KOPT-K1 (cell line): ENCODE measurements at regions not wholly inside any gene's neighbourhood (a gene's known extent, or its start where the extent isn't known, plus 50 kb on each side); places are given as distances from the start of the nearest gene placed in this dataset.

Source experiments
- H3K27ac ChIP-seq: fragments of 200-600 bp; sonication (generic); 2 replicates; pipeline ENCODE4 v1.5.1; 2016; ENCODE audit warnings: antibody characterized with exemption, mild to moderate bottlenecking, low read depth, low read length; ENCODE audit not compliant: poor library complexity, severe bottlenecking
- H3K36me3 ChIP-seq: fragments of 200-600 bp; sonication (generic); 2 replicates; pipeline ENCODE4 v1.5.1; 2017; ENCODE audit warnings: antibody characterized with exemption, mild to moderate bottlenecking, low read length, moderate library complexity; ENCODE audit not compliant: insufficient read depth
- H3K9me3 ChIP-seq: fragments of 200-600 bp; sonication (generic); 2 replicates; pipeline ENCODE4 v1.5.1; 2017; ENCODE audit warnings: antibody characterized with exemption, low read length, mild to moderate bottlenecking; ENCODE audit not compliant: insufficient read depth, poor library complexity, severe bottlenecking

DNA sequence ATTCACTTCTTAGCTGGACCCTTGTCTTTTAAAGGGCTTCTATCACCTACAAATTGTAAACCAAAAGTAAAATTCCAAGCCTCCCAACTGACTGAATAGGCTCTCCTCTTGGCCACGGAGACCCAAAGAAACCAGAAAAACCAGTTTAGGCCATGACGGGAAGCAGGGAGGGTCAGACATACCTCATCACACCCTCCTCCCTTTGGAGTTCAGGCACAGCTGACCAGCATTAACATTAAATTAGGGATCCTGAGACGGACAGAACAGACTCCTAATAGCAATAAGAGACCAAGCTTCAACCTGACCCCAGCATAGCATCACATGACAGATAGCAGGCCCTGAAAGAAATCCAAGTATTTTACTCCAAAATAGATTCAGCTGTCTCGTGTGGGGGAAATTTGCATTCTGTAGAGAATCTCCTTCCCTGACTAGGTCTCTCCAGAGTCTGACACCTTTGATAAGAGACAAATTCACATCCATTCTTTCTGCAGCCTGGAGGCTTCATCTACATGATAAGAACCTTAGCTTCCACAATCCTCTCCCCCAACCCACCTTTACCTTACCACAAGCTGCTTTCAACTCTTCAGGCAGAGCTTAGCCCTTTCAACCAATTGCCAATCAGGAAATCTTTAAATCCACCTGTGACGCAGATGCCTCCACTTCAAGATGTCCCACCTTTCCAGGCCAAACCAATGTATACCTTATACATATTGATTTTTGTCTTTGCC is 177.1 kb upstream of the RAB4A start:
- Histone ChIP-seq H3K36me3 (no peaks in the 10 kb centered on the region), H3K9me3 (no peaks in the 10 kb centered on the region), H3K27ac (no peak overlapping the region)

DNA sequence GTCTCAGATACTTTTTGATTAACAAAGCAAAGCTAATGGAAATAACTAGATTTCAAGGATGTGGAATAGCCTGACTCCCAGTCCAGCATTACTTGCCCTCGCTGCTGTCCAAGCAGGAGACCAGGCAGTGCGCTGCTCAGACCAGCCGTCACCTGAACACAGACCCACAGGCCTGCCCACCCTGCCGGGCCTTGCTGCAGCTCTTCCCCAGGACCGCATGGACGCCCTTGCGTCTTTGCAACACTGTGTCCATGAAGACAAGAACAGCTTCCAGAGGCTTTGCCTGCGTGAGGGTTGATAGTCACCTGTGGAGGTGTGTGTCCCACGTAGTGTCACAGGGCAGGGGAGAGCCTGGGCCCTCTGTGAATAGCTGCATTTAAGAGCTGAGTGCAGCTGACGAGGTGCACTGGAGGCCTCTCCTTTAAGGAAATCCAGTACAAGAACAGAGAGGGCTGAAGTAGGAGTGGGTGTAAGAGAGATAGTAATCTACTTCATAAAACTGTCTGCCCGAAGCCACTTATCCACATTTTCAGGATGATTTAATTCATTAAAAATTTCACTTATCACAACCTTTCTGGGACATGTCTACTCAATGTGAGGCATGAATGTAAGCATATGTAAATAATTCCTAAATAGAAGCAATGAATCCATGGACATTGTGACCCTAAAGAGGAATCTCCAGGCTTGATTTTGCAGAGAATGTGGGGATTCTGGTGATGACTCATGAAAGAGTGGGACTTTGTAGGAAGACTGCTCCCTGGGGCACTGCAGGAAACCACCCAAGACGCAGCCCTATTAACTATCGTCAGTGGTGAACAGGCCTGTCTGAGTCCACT is 176.2 kb upstream of the RAB4A start:
- no peaks in the 10 kb centered on the region for H3K36me3 ChIP-seq
- H3K9me3 ChIP-seq = no peaks in the 10 kb centered on the region
- no peak overlapping the region for H3K27ac ChIP-seq

DNA sequence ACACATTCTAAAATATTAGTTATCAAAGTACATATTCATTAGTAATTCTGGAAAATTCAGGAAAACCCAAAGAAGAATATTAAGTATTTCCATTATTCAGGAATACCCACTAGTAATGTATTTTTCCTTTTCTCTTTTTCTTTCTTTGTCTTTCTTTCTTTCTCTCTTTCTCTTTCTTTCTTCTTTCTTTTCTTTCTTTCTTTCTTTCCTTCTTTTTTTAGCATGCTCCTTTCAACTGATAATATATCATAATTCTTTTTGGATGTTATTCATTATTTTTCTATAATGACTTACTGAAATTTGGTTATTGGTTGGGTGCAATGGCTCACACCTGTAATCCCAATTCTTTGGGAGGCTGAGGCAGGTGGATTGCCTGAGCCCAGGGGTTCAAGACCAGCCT is 175.6 kb upstream of the RAB4A start:
- no peak overlapping the region for H3K27ac ChIP-seq
- no peaks in the 10 kb centered on the region for H3K9me3 ChIP-seq
- no peaks in the 10 kb centered on the region for H3K36me3 ChIP-seq

DNA sequence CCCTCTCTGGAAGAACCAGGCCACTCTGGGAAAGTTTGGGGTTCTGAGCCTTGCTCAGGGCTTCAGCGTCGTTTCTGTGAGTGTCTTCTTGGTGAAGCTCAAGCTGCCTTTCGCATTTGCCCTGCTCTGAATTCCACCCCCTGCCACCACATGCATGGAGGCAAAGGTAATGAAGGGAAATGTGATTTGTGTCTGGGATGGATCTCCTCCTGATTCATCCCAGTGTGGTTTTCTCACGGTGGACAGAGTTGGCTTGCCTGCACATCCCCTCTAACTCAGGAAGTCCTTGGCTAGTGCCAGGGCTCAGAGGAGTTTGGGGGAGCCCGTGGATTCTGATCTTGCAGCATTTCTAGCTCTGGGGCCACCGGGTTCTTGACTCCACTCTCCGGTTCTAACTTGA is 173.6 kb upstream of the RAB4A start:
- Histone ChIP-seq H3K27ac (no peak overlapping the region), H3K36me3 (no peaks in the 10 kb centered on the region), H3K9me3 (no peaks in the 10 kb centered on the region)

DNA sequence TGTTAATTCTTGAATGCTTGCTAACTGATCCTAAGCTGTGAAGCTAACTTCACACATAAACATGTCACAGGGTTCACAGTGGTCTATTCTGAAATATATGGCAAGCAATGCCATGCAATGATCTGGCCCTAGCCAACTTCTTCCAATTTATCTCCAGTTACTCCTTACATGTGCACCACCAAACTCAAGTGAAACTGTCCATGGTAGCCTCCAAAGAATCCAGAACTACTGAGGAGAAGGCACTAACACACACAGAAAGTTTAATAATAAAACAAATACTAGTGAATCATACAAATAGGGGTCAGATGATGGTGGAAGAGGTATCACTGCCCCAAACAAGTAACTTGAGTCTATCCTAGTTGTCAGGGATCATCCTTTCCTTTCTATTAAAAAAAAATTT is 172.6 kb upstream of the RAB4A start:
- Histone ChIP-seq H3K9me3 (no peaks in the 10 kb centered on the region), H3K27ac (no peak overlapping the region), H3K36me3 (no peaks in the 10 kb centered on the region)

DNA sequence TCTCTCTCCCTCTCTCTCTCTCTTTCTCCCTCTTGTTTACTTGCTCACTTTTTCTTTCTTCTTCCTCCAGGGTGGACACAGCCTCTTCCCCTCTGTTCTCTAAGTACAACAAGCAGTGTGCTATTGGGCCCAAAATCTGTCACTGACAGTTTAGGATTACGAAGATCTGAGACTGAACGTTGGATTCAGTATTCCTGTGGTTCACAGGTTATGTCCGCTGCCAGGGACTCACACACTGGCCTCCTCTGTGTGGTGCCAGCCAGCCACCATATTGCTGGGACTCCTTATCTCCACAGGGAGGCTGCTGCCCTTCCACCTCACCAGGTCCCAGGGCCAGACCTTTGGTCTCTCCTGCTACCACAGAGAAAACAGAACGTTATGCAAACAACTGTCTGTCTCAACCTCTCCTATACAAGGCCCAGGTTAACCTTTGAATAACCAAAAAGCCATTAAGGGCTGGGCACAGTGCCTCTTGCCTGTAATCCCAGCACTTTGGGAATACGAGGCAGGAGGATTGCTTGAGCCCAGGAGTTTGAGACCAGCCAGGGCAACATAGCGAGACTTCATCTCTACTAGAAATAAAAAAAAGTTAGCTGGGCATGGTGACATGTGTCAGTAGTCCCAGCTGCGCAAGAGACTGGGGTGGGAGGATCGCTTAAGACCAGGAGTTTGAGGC is 171.9 kb upstream of the RAB4A start:
- Histone ChIP-seq H3K27ac (no peak overlapping the region), H3K9me3 (no peaks in the 10 kb centered on the region), H3K36me3 (no peaks in the 10 kb centered on the region)

DNA sequence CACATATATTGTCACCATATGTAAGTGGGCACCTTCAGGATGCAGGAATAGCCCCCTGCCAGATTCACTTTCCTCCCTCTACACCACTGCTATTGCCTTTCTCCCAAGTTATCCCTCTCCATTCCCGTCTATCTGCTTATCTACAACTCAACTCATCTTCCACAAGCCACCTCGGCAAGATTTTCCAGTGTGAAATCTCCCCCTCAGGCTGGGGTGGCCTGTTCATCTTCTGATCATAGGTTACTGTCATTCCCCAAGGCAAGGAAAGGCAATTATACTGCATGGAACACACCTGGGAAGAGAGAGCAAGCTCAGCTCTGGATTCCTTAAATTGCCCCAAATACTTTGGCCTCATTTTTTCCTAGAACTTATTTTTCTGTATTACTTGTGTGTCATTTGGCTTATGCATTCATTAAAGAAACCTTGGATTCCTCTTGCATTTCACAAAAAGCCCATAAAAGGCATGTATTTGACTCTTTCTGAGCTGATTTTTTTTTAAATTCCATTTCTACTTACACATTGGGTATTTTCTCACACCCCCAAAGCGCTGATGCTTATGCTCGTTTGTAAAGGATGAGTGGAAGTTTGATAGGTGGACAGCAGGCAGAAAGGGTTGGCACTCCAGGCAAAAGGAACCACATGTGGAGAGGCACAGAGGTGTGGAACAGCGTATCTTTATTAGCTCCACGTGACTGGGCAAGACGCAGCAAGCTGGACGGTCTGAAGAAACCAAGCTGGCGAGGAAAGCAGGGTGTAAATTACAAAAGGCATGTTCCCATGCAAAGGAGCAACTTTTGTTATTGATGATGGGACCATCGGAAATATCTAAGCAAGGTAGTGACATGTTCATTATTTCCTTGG is 169.7 kb upstream of the RAB4A start:
- H3K9me3 ChIP-seq = no peaks in the 10 kb centered on the region
- H3K36me3 ChIP-seq = no peaks in the 10 kb centered on the region
- no peak overlapping the region for H3K27ac ChIP-seq

DNA sequence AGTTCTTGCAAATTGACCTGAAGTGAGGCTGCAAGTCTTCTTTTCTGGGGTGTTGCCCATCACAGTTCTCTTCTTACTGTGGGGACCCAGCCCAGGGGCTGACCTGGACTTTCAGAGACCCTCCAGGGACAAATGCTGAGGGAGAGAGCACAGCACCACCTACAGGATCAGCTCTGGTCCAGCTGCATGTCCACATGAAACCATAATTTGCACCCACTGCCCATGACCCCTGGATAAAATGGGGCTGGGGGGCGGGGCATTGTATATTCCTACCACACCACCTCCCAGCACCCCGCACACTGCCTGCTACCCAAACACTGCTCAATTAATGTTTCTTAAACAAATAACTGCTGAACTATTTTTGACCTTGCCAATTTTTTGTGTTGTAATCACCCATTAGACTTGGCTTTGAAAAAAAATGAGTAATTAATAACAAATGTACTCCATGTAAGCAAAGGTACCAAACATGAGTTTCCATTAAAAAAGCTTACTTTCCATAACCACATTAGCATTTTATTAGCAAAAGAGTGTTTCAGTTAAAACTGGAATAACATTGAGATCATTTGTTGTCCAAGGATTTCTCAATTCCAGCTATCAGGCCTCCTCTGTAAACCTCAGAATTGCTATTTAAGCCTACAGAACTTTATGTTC is 168.0 kb upstream of the RAB4A start:
- Histone ChIP-seq H3K36me3 (no peaks in the 10 kb centered on the region), H3K9me3 (no peaks in the 10 kb centered on the region), H3K27ac (no peak overlapping the region)

DNA sequence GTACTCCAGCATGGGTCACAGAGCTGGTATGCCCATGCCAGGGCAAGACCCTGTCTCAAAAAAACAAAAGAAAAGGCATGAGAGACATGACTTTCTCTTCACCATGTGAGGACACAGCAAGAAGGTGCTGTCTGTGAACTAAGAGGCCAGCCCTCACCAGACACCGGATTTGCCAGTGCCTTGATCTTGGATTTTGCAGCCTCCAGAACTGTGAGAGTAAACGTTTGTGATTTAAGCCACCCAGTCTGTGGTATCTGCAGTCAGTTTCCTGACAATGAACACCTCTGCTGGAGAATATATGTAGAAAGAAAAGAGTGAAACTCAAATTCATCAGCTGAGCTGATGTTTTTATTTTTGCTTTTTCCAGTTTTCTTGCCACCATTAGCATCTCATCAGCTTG is 166.3 kb upstream of the RAB4A start:
- no peaks in the 10 kb centered on the region for H3K9me3 ChIP-seq
- H3K27ac ChIP-seq = peak overlapping the region; percentile 30
- H3K36me3 ChIP-seq = no peaks in the 10 kb centered on the region

DNA sequence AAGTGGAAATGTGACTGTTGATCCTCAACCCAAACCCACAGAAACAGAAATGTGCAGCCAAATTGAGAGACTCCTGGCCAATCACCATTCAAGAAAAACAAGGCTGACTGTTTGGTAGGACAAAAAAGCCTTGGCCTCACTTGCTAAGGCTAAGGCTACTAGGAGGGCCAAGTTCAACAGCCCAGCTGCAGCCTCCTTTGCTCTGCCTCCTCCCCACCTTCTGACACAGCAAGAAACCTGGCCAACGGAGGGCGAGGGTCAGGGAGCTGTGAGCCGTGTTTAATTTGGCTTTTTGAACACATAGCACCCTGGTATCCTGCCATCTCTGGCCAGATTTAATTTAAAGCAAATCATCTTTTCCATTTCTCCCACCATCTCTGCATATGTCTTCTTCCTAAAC is 165.8 kb upstream of the RAB4A start:
- H3K36me3 ChIP-seq = no peaks in the 10 kb centered on the region

DNA sequence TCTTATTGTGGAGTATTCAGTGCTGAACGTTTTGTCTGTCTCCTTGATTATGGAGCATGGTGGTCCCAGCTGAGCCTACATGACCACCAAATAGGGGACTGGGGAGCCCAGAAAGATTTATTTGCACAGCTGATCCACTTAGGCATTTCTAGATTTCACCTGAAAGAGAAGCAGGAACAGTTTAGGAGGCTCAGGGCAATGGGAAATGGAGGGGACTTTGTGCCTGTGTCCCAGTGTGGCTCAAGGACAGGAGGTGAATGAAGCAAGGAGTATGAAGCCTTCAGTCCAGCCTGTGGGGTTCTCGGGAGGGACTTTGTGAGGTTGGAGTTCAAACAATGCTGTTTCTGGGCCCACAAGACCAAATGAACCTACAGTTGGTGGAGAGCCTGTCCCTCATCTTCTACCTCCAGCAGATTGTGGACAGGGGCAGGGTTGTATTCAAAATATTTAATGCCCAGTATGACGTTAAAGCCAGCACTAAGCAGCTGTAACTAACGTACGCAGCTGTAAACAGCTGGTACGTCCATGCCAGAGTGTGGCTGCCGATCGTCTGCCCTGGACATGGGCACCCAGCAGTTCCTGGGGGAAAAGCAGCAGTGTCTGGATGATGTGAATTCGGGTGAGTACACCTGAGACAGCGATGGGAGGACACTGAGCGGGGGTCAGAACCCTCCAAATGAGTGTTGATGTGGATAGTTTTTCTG is 164.9 kb upstream of the RAB4A start:
- Histone ChIP-seq H3K9me3 (no peaks in the 10 kb centered on the region), H3K36me3 (no peaks in the 10 kb centered on the region), H3K27ac (peak overlapping the region; percentile 62)

More for the DNA sequence above, 165.8 kb upstream of the RAB4A start:
- peak overlapping the region; percentile 30 for H3K27ac ChIP-seq
- H3K9me3 ChIP-seq = no peaks in the 10 kb centered on the region

DNA sequence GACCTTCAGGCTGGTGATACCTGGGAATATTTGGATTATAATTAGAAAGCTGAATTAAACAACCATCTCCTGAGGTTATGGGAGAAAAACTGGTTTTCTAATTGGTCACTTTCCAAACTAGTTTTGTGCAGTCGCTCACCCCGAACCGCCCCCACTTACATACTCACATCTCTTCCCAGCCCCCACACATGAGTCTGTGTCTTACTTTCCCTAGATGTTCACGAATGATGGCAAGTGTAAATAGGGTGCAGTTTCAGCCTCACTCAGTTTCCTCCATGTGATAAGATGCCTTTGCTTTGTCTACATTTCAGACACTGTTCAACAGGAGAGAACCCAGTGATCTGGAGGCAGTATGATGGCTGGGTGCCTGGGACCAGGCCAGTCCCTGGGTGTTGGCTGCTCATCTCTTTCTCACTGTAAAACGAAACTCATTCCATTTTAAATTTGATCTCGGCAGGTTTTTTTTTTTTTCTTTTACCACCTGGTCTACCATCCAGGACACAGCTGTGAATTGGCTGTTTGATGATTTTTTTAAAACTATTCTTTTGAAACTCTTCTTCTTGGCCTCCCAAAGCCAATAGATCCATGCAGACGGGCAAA is 164.3 kb upstream of the RAB4A start:
- H3K36me3 ChIP-seq = no peaks in the 10 kb centered on the region
- peak overlapping the region; percentile 62 for H3K27ac ChIP-seq
- H3K9me3 ChIP-seq = no peaks in the 10 kb centered on the region

DNA sequence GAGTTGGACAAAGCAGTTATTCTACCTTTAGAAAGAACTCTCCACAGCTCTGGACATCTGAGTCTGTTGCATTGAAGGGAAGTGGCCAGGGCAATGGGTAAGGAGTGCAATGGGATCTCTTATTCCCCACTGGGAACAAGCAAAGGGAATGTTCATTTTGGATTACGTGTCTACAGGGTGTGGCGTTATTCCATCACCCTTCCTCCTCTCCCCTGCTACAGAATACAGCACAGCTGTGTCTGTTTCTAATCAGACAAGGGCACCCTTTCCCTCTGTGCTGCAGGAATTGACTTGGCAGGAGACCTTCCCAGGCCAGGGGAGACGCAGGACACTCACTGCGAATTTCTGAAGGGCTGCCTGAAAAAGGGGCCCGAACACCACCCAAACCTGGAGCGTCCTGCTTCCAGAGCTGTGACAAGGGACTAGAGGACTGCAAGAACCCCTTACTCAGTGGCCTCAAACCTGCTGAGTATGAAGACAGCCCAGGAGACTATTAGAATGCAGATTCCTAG is 163.6 kb upstream of the RAB4A start:
- H3K9me3 ChIP-seq = no peaks in the 10 kb centered on the region
- H3K36me3 ChIP-seq = no peaks in the 10 kb centered on the region

More for the DNA sequence above, 163.6 kb upstream of the RAB4A start:
- peak overlapping the region; percentile 62 for H3K27ac ChIP-seq
